ENCODE measurements at regions not wholly inside any gene's neighbourhood (a gene's known extent, or its start where the extent isn't known, plus 50 kb on each side); places are given as distances from the start of the nearest gene placed in this dataset.

GRCh38 chr2:150587547-150588505 lies 100.4 kb upstream of the RND3 start:
- Mint-ChIP-seq H3K9me3 (peaks cover 6% of the 10 kb centered on the region), H3K27me3 (ENCODE audit: low read depth) (no peaks in the 10 kb centered on the region), H3K27ac (peak overlapping the region; percentile 63), H3K4me1 (peaks cover 16% of the 10 kb centered on the region), H3K4me3 (peak overlapping the region; percentile 27), H3K36me3 (no peaks in the 10 kb centered on the region)
- no peak for TF ChIP-seq CTCF (IDR thresholded peaks at IDR 0.05; ENCODE audit: unreplicated experiment)
- DNase-seq (ENCODE audit: low spot score in 2 of 2, unreplicated experiment in 2 of 2) = no peak

- Mint-ChIP-seq H3K9me3 (peaks cover 8% of the 10 kb centered on the region), H3K4me3 (no peak overlapping the region), H3K27me3 (ENCODE audit: low read depth) (no peaks in the 10 kb centered on the region), H3K27ac (no peak overlapping the region), H3K36me3 (no peaks in the 10 kb centered on the region), H3K4me1 (peaks cover 21% of the 10 kb centered on the region)
- no peak for TF ChIP-seq CTCF (IDR thresholded peaks at IDR 0.05; ENCODE audit: unreplicated experiment)
- DNase-seq (ENCODE audit: low spot score in 2 of 2, unreplicated experiment in 2 of 2) = no peak
Observed at GRCh38 chr2:150586858-150587257, 99.4 kb upstream of the RND3 start.

DNA sequence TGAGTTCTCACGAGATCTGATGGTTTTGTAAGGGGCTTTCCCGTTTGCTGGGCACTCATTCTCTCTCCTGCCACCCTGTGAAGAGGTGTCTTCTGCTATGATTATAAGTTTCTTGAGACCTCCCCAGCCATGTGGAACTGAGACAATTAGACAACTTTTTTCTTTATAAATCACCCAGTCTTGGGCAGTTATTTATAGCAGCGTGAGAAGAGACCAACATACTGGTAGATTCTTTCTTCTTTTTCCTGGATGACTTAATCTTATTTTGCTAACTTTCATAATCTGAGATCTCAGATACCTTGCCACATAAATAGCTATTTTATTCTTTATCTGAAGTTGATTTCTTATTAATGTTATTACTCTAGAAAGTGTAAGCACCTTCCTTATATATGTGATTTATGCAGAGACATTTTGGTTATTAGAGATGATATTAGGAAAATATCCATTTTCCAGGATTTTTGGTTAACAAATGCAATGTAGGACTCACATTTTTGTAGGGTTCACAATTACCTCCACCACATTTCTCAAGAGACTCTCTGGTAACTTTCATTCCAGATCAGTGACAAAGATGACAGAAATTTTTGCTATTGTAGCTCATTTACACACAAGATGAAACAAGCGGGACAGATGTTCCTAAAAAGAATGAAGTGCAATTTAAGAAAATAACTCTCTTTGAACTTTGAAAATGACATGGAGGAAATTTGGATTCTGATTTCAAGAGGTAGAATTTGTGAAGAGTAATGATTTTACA lies 97.9 kb upstream of the RND3 start:
- H3K4me1 Mint-ChIP-seq = peaks cover 21% of the 10 kb centered on the region
- H3K27me3 Mint-ChIP-seq (ENCODE audit: low read depth) = no peaks in the 10 kb centered on the region
- no peak overlapping the region for H3K4me3 Mint-ChIP-seq
- no peak overlapping the region for H3K27ac Mint-ChIP-seq
- no peak for TF ChIP-seq CTCF (IDR thresholded peaks at IDR 0.05; ENCODE audit: unreplicated experiment)
- H3K9me3 Mint-ChIP-seq = peaks cover 13% of the 10 kb centered on the region
- DNase-seq (ENCODE audit: low spot score in 2 of 2, unreplicated experiment in 2 of 2) = no peak
- H3K36me3 Mint-ChIP-seq = no peaks in the 10 kb centered on the region

DNA sequence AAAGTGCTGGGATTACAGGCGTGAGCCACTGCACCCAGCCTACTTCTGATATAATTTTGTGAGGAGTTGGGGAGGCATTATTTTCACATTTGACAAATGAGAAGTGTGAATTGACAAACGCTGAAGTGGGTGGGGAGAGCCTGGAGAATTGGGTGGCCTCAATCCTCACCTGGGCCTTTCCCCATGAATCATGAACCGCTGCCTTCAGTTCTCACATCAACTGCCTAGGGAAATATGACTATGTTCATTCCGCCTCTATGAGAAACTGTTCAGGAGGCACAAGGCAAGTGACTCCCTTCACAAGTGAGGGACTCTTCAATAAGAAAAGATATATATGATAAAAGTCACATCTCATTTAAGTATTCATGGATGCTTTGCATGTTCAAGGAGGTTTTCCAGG lies 96.6 kb upstream of the RND3 start:
- no peaks in the 10 kb centered on the region for H3K27me3 Mint-ChIP-seq (ENCODE audit: low read depth)
- DNase-seq (ENCODE audit: low spot score in 2 of 2, unreplicated experiment in 2 of 2) = no peak
- peaks cover 21% of the 10 kb centered on the region for H3K4me1 Mint-ChIP-seq
- H3K4me3 Mint-ChIP-seq = no peak overlapping the region
- H3K36me3 Mint-ChIP-seq = peaks cover 7% of the 10 kb centered on the region
- no peak for TF ChIP-seq CTCF (IDR thresholded peaks at IDR 0.05; ENCODE audit: unreplicated experiment)
- H3K9me3 Mint-ChIP-seq = peaks cover 20% of the 10 kb centered on the region
- H3K27ac Mint-ChIP-seq = no peak overlapping the region

DNA sequence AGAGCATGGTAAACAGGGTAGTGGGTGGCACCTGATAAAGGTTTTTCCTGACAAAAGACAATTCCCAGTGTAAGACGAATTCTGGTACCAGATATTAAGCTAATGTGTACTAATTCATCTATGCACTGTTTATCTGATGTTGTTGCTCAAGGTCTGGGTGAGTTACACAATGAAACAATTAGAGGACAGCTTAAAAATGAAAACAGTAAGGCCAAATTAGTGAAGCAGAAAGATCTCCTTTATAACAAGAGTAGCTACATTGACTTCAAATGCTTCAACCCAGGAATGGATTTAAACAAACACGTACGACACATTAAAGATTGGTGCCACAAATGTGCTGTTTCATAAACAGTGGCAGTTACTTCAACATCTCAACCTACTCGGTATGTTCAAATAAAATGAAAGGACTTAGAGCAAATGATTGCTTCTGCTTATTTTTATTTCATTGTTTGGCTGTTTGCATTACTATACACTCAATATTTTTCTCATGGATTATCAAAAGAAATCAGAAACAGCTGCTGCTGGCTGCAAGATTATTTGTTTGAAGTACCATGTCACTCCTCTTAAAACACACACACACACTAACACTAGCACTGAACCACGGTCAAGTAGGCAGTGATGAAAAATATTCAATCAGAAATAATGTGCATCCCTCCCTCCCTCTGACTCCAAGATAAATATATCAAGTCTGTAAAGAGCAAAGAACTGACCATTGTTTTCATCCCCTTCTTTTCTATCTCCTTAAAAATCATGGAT lies 94.4 kb upstream of the RND3 start:
- H3K27ac Mint-ChIP-seq = no peak overlapping the region
- H3K36me3 Mint-ChIP-seq = peaks cover 16% of the 10 kb centered on the region
- peaks cover 31% of the 10 kb centered on the region for H3K9me3 Mint-ChIP-seq

More for the DNA sequence above, 94.4 kb upstream of the RND3 start:
- Mint-ChIP-seq H3K27me3 (ENCODE audit: low read depth) (no peaks in the 10 kb centered on the region), H3K4me1 (peaks cover 9% of the 10 kb centered on the region), H3K4me3 (no peak overlapping the region)
- DNase-seq (ENCODE audit: low spot score in 2 of 2, unreplicated experiment in 2 of 2) = no peak
- no peak for TF ChIP-seq CTCF (IDR thresholded peaks at IDR 0.05; ENCODE audit: unreplicated experiment)

All from mesothelial cell of epicardium (in vitro differentiated cells).